Fibroblast of villous mesenchyme (primary cell): ENCODE measurements at regions not wholly inside any gene's neighbourhood (a gene's known extent, or its start where the extent isn't known, plus 50 kb on each side); places are given as distances from the start of the nearest gene placed in this dataset.

ENCODE experiments used
- DNase-seq: peaks from one replicate; pipeline ENCODE4 v3.0.0-alpha.2; 2010; ENCODE audit warnings: low read depth
- H3K4me3 ChIP-seq: 2 replicates; pipeline ENCODE4 v1.5.1; 2011; ENCODE audit warnings: low read depth, mild to moderate bottlenecking, low read length
- TF ChIP-seq, protein P1 (sequence below): IDR thresholded peaks from 2 replicates; pipeline ENCODE4 v1.5.1; 2012; ENCODE audit warnings: low read depth, mild to moderate bottlenecking, low read length; ENCODE audit not compliant: insufficient read depth

- no peak overlapping the region for H3K4me3 ChIP-seq
- peak; percentile 89 for DNase-seq
- TF ChIP-seq, protein P1, sequence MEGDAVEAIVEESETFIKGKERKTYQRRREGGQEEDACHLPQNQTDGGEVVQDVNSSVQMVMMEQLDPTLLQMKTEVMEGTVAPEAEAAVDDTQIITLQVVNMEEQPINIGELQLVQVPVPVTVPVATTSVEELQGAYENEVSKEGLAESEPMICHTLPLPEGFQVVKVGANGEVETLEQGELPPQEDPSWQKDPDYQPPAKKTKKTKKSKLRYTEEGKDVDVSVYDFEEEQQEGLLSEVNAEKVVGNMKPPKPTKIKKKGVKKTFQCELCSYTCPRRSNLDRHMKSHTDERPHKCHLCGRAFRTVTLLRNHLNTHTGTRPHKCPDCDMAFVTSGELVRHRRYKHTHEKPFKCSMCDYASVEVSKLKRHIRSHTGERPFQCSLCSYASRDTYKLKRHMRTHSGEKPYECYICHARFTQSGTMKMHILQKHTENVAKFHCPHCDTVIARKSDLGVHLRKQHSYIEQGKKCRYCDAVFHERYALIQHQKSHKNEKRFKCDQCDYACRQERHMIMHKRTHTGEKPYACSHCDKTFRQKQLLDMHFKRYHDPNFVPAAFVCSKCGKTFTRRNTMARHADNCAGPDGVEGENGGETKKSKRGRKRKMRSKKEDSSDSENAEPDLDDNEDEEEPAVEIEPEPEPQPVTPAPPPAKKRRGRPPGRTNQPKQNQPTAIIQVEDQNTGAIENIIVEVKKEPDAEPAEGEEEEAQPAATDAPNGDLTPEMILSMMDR, result peak; percentile 51
Measured at GRCh38 chr2:215736653-215737290, 276.6 kb downstream of the MREG start.

GRCh38 chr2:215731108-215731658 lies 282.2 kb downstream of the MREG start:
- no peak overlapping the region for H3K4me3 ChIP-seq
- DNase-seq, result no peak
- TF ChIP-seq, protein P1, result no peak

DNA sequence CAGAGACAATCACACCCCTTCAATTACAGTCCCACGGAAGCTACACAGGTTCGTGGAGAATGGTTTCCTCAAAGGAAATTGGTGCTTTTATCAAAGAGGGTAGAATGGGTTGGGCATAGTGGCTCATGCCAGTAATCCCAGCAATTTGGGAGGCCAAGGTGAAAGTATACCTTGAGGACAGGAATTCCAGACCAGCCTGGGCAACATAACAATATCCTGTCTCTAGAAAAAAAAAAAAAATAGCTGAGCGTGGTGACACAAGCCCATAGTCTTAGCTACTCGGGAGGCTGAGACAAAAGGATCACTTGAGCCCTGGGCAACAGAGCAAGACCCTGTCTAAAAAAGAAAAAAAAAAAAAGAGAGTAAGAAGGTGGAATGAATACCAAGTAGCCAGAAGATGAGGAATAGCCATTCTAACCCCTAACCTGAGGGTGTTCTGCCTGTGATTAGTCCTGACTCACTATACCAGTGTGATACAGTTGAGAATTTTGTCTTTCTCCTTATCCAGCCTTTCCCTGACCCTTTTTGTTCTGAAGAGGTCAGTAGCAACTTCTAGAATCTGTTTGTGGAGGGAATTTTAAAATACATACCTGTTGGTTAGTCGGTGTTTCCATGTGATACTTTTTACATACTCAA lies 283.2 kb downstream of the MREG start:
- TF ChIP-seq, protein P1, result no peak
- no peak for DNase-seq
- H3K4me3 ChIP-seq, result no peak overlapping the region

- peak; percentile 96 for DNase-seq
- TF ChIP-seq, protein P1, result no peak
- H3K4me3 ChIP-seq, result no peak overlapping the region
Measured at GRCh38 chr2:215728504-215729065, 284.8 kb downstream of the MREG start.

GRCh38 chr2:215727507-215728503 lies 285.5 kb downstream of the MREG start:
- TF ChIP-seq, protein P1, result no peak
- H3K4me3 ChIP-seq, result no peak overlapping the region
- peak; percentile 30 for DNase-seq

DNA sequence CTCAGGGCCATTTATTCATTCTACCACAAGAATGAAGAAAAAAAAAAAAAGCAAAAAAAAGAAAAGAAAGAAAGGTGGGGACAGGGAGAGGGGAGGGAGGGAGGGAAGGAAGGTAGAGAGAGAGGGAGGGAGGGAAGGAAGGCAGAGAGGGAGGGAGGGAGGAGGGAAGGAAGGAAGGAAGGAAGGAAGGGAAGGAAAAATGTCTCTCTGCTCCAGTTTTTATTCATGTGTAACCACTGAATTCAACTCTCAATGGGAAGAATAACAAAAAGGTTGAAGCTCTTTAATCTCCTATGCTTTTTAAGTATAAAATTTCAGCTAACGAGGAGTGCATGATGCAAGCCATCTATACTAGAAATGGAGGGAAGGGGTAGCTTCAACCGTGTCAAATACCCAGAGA lies 287.3 kb downstream of the MREG start:
- no peak for DNase-seq
- no peak overlapping the region for H3K4me3 ChIP-seq
- TF ChIP-seq, protein P1, result no peak
